ENCODE measurements at regions not wholly inside any gene's neighbourhood (a gene's known extent, or its start where the extent isn't known, plus 50 kb on each side); places are given as distances from the start of the nearest gene placed in this dataset.
"Not testable (repeated sequence)": the region's sequence is repeated elsewhere in the genome, so short reads cannot be mapped to it uniquely, and the experiment has no call there.

GRCh38 chr14:21768116-21768874 is 94.7 kb upstream of the OR4E1 start:
- no peak overlapping the region for H3K27ac ChIP-seq (ENCODE audit: low read depth, low read length)
- H3K9ac ChIP-seq (ENCODE audit: low read depth in 1 of 2, low read length in 2 of 2): no peak overlapping the region
- no peaks in the 10 kb centered on the region for H3K27me3 ChIP-seq (ENCODE audit: control insufficient read depth in 1 of 2, insufficient read depth in 2 of 2, low read length in 2 of 2)
- no peak overlapping the region for H3K4me3 ChIP-seq (ENCODE audit: low read depth in 1 of 2, low read length in 2 of 2)
- no peaks in the 10 kb centered on the region for H3K36me3 ChIP-seq (ENCODE audit: control insufficient read depth in 1 of 2, insufficient read depth in 2 of 2, low read length in 2 of 2)
- no peaks in the 10 kb centered on the region for H3K9me3 ChIP-seq (ENCODE audit: control insufficient read depth in 1 of 2, low read length in 2 of 2)
- no peaks in the 10 kb centered on the region for H3K4me1 ChIP-seq (ENCODE audit: control insufficient read depth in 1 of 2, insufficient read depth in 2 of 2, low read length in 2 of 2)

- H3K4me3 ChIP-seq (ENCODE audit: low read depth in 1 of 2, low read length in 2 of 2); H3K27ac ChIP-seq (ENCODE audit: low read depth, low read length); H3K9ac ChIP-seq (ENCODE audit: low read depth in 1 of 2, low read length in 2 of 2); H3K27me3 ChIP-seq (ENCODE audit: control insufficient read depth in 1 of 2, insufficient read depth in 2 of 2, low read length in 2 of 2); H3K36me3 ChIP-seq (ENCODE audit: control insufficient read depth in 1 of 2, insufficient read depth in 2 of 2, low read length in 2 of 2); H3K4me1 ChIP-seq (ENCODE audit: control insufficient read depth in 1 of 2, insufficient read depth in 2 of 2, low read length in 2 of 2); H3K9me3 ChIP-seq (ENCODE audit: control insufficient read depth in 1 of 2, low read length in 2 of 2): not testable (repeated sequence)
These were observed 86.7 kb upstream of the OR4E1 start for GRCh38 chr14:21760360-21760759.

DNA sequence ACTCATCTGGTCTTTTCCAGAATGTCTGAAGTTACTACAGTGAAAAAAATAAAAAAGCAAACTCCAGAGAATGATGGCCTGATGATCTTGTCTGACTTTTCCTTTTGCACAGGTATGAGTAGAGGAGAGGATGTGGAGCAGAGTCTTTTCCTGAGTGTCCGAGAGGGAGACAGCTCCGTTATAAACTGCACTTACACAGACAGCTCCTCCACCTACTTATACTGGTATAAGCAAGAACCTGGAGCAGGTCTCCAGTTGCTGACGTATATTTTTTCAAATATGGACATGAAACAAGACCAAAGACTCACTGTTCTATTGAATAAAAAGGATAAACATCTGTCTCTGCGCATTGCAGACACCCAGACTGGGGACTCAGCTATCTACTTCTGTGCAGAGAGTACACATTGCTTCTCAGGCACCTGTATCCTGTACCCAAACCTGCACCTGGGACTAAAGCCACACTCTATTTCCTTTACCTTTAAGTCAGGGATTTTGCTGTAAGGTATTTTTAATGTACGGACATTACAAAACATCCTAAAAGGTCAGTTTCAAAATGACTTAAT is 75.8 kb upstream of the OR4E1 start:
- Histone ChIP-seq H3K27me3 (ENCODE audit: control insufficient read depth in 1 of 2, insufficient read depth in 2 of 2, low read length in 2 of 2) (no peaks in the 10 kb centered on the region), H3K4me3 (ENCODE audit: low read depth in 1 of 2, low read length in 2 of 2) (no peak overlapping the region), H3K27ac (ENCODE audit: low read depth, low read length) (no peak overlapping the region)

GRCh38 chr14:21748869-21749303 is 75.3 kb upstream of the OR4E1 start:
- Histone ChIP-seq H3K9me3 (ENCODE audit: control insufficient read depth in 1 of 2, low read length in 2 of 2) (no peaks in the 10 kb centered on the region), H3K4me1 (ENCODE audit: control insufficient read depth in 1 of 2, insufficient read depth in 2 of 2, low read length in 2 of 2) (no peaks in the 10 kb centered on the region), H3K9ac (ENCODE audit: low read depth in 1 of 2, low read length in 2 of 2) (no peak overlapping the region), H3K27me3 (ENCODE audit: control insufficient read depth in 1 of 2, insufficient read depth in 2 of 2, low read length in 2 of 2) (no peaks in the 10 kb centered on the region), H3K36me3 (ENCODE audit: control insufficient read depth in 1 of 2, insufficient read depth in 2 of 2, low read length in 2 of 2) (no peaks in the 10 kb centered on the region), H3K27ac (ENCODE audit: low read depth, low read length) (no peak overlapping the region), H3K4me3 (ENCODE audit: low read depth in 1 of 2, low read length in 2 of 2) (no peak overlapping the region)

More for the DNA sequence above, 75.8 kb upstream of the OR4E1 start:
- H3K4me1 ChIP-seq (ENCODE audit: control insufficient read depth in 1 of 2, insufficient read depth in 2 of 2, low read length in 2 of 2): no peaks in the 10 kb centered on the region
- no peaks in the 10 kb centered on the region for H3K36me3 ChIP-seq (ENCODE audit: control insufficient read depth in 1 of 2, insufficient read depth in 2 of 2, low read length in 2 of 2)
- no peak overlapping the region for H3K9ac ChIP-seq (ENCODE audit: low read depth in 1 of 2, low read length in 2 of 2)
- H3K9me3 ChIP-seq (ENCODE audit: control insufficient read depth in 1 of 2, low read length in 2 of 2): no peaks in the 10 kb centered on the region

GRCh38 chr14:21735639-21736307 is 62.2 kb upstream of the OR4E1 start:
- no peaks in the 10 kb centered on the region for H3K9me3 ChIP-seq (ENCODE audit: control insufficient read depth in 1 of 2, low read length in 2 of 2)
- H3K36me3 ChIP-seq (ENCODE audit: control insufficient read depth in 1 of 2, insufficient read depth in 2 of 2, low read length in 2 of 2): no peaks in the 10 kb centered on the region
- H3K9ac ChIP-seq (ENCODE audit: low read depth in 1 of 2, low read length in 2 of 2): no peak overlapping the region

DNA sequence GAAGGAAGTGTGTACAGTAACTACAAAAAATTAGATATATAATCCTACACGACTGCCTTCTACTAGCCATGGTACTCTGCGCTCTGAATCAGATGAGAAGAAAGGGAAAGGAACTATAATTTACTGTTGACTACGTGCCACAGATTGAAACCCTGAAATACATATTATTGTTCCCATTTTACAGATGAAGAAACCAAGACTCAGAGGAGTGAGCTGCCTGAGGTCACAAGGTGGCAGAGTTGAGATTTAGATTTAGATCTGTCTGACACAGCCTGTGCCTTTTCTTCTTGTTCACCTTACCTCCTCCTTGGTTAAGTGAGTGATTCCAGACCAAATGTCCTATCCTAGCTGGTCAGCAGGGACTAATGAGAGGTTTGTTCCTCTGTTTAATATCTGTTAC is 61.6 kb upstream of the OR4E1 start:
- H3K9me3 ChIP-seq (ENCODE audit: control insufficient read depth in 1 of 2, low read length in 2 of 2): no peaks in the 10 kb centered on the region
- H3K27ac ChIP-seq (ENCODE audit: low read depth, low read length): no peak overlapping the region
- no peak overlapping the region for H3K4me3 ChIP-seq (ENCODE audit: low read depth in 1 of 2, low read length in 2 of 2)
- H3K36me3 ChIP-seq (ENCODE audit: control insufficient read depth in 1 of 2, insufficient read depth in 2 of 2, low read length in 2 of 2): no peaks in the 10 kb centered on the region
- H3K27me3 ChIP-seq (ENCODE audit: control insufficient read depth in 1 of 2, insufficient read depth in 2 of 2, low read length in 2 of 2): no peaks in the 10 kb centered on the region
- no peak overlapping the region for H3K9ac ChIP-seq (ENCODE audit: low read depth in 1 of 2, low read length in 2 of 2)
- no peaks in the 10 kb centered on the region for H3K4me1 ChIP-seq (ENCODE audit: control insufficient read depth in 1 of 2, insufficient read depth in 2 of 2, low read length in 2 of 2)

More at GRCh38 chr14:21735639-21736307, 62.2 kb upstream of the OR4E1 start:
- H3K4me3 ChIP-seq (ENCODE audit: low read depth in 1 of 2, low read length in 2 of 2): no peak overlapping the region
- H3K27me3 ChIP-seq (ENCODE audit: control insufficient read depth in 1 of 2, insufficient read depth in 2 of 2, low read length in 2 of 2): no peaks in the 10 kb centered on the region
- H3K4me1 ChIP-seq (ENCODE audit: control insufficient read depth in 1 of 2, insufficient read depth in 2 of 2, low read length in 2 of 2): no peaks in the 10 kb centered on the region
- no peak overlapping the region for H3K27ac ChIP-seq (ENCODE audit: low read depth, low read length)

DNA sequence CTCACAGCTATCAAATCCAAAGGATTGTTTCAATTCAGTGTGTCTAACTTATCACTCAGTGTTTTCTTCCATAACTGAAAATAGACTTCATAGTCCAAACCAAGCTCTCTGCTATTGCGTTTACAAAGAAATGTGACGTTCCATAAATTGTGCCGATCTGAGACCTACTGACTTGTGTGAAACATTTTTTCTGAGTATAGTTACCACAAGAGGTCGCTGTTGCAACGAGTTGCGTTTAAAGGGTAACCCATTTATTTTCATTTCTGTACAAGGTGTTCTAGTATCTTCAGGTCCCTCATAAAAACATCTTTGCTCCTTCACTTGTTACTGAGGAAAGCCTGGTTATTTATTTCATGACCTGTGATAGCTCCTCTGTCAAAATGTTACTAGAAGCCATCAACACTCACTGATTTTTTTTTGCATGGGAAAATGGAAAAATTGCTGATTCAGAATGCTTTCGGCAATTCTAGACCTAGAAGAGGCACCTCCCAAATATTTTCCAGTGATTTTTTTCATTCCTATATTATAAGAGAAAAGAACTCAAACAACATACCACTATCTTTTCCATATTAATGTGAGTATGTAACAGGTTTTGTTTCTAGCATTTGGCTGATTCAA is 60.9 kb upstream of the OR4E1 start:
- H3K9me3 ChIP-seq (ENCODE audit: control insufficient read depth in 1 of 2, low read length in 2 of 2): no peaks in the 10 kb centered on the region
- no peaks in the 10 kb centered on the region for H3K36me3 ChIP-seq (ENCODE audit: control insufficient read depth in 1 of 2, insufficient read depth in 2 of 2, low read length in 2 of 2)
- no peaks in the 10 kb centered on the region for H3K4me1 ChIP-seq (ENCODE audit: control insufficient read depth in 1 of 2, insufficient read depth in 2 of 2, low read length in 2 of 2)
- no peak overlapping the region for H3K27ac ChIP-seq (ENCODE audit: low read depth, low read length)
- H3K27me3 ChIP-seq (ENCODE audit: control insufficient read depth in 1 of 2, insufficient read depth in 2 of 2, low read length in 2 of 2): no peaks in the 10 kb centered on the region
- H3K4me3 ChIP-seq (ENCODE audit: low read depth in 1 of 2, low read length in 2 of 2): no peak overlapping the region
- no peak overlapping the region for H3K9ac ChIP-seq (ENCODE audit: low read depth in 1 of 2, low read length in 2 of 2)

- Histone ChIP-seq H3K4me1 (ENCODE audit: control insufficient read depth in 1 of 2, insufficient read depth in 2 of 2, low read length in 2 of 2) (no peaks in the 10 kb centered on the region), H3K27ac (ENCODE audit: low read depth, low read length) (no peak overlapping the region), H3K36me3 (ENCODE audit: control insufficient read depth in 1 of 2, insufficient read depth in 2 of 2, low read length in 2 of 2) (no peaks in the 10 kb centered on the region), H3K9ac (ENCODE audit: low read depth in 1 of 2, low read length in 2 of 2) (no peak overlapping the region), H3K9me3 (ENCODE audit: control insufficient read depth in 1 of 2, low read length in 2 of 2) (no peaks in the 10 kb centered on the region), H3K4me3 (ENCODE audit: low read depth in 1 of 2, low read length in 2 of 2) (no peak overlapping the region), H3K27me3 (ENCODE audit: control insufficient read depth in 1 of 2, insufficient read depth in 2 of 2, low read length in 2 of 2) (no peaks in the 10 kb centered on the region)
These were observed 56.1 kb upstream of the OR4E1 start for GRCh38 chr14:21729703-21730233.

DNA sequence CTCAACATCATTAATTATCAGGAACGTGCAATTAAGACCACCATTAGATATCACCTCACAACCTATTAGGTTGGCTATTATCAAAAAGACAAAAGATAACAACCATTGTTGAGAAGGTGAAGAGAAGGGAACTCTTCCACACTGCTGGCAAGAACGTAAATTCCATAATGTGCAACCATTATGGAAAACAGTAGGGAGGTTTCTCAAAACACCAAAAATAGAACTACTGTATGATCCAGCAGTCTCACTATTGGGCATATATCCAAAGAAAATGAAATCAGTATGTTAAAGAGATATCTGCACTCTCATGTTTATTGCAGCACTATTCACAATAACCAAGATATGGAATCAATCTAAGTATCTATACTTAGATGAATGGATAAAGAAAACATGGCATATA is 51.6 kb upstream of the OR4E1 start:
- H3K27ac ChIP-seq (ENCODE audit: low read depth, low read length): no peak overlapping the region
- H3K9ac ChIP-seq (ENCODE audit: low read depth in 1 of 2, low read length in 2 of 2): no peak overlapping the region
- H3K4me3 ChIP-seq (ENCODE audit: low read depth in 1 of 2, low read length in 2 of 2): no peak overlapping the region
- H3K27me3 ChIP-seq (ENCODE audit: control insufficient read depth in 1 of 2, insufficient read depth in 2 of 2, low read length in 2 of 2): no peaks in the 10 kb centered on the region
- no peaks in the 10 kb centered on the region for H3K36me3 ChIP-seq (ENCODE audit: control insufficient read depth in 1 of 2, insufficient read depth in 2 of 2, low read length in 2 of 2)
- H3K4me1 ChIP-seq (ENCODE audit: control insufficient read depth in 1 of 2, insufficient read depth in 2 of 2, low read length in 2 of 2): no peaks in the 10 kb centered on the region
- H3K9me3 ChIP-seq (ENCODE audit: control insufficient read depth in 1 of 2, low read length in 2 of 2): no peaks in the 10 kb centered on the region

All from duodenal mucosa (tissue), 2 donors.